ENCODE measurements at regions not wholly inside any gene's neighbourhood (a gene's known extent, or its start where the extent isn't known, plus 50 kb on each side); places are given as distances from the start of the nearest gene placed in this dataset.

GRCh38 chr12:111271674-111272418, 97.0 kb downstream of the PHETA1 start:
- H3K9me3 ChIP-seq: no peaks in the 10 kb centered on the region
- peaks cover 0 to 60% of the 10 kb centered on the region in 2 donors for H3K27me3 ChIP-seq
- H3K36me3 ChIP-seq: no peaks in the 10 kb centered on the region
- no peak for TF ChIP-seq POLR2A (IDR thresholded peaks at IDR 0.05)
- no peak for TF ChIP-seq POLR2AphosphoS5 (IDR thresholded peaks at IDR 0.05)
- TF ChIP-seq CTCF (IDR thresholded peaks at IDR 0.05): no peak
- no peak for DNase-seq (ENCODE audit: low spot score in 2 of 2)
- H3K4me1 ChIP-seq: no peaks in the 10 kb centered on the region
- H3K4me3 ChIP-seq: no peak overlapping the region
- intact Hi-C loops (cut with DNase I; ENCODE audit: low total_unique reads): no loop called here
- H3K27ac ChIP-seq: no peak overlapping the region

GRCh38 chr12:111270774-111271173, 98.1 kb downstream of the PHETA1 start:
- no peak for DNase-seq (ENCODE audit: low spot score in 2 of 2)
- intact Hi-C loops (cut with DNase I; ENCODE audit: low total_unique reads): no loop called here
- peaks cover 0 to 55% of the 10 kb centered on the region in 2 donors for H3K27me3 ChIP-seq

GRCh38 chr12:111270239-111270638, 98.7 kb downstream of the PHETA1 start:
- Histone ChIP-seq H3K36me3 (no peaks in the 10 kb centered on the region), H3K9me3 (no peaks in the 10 kb centered on the region), H3K4me3 (no peak overlapping the region), H3K27me3 (peaks cover 0 to 50% of the 10 kb centered on the region in 2 donors), H3K4me1 (no peaks in the 10 kb centered on the region), H3K27ac (no peak overlapping the region)
- no peak for TF ChIP-seq CTCF (IDR thresholded peaks at IDR 0.05)
- DNase-seq (ENCODE audit: low spot score in 2 of 2): no peak
- intact Hi-C loops (cut with DNase I; ENCODE audit: low total_unique reads): no loop called here

More at GRCh38 chr12:111270774-111271173, 98.1 kb downstream of the PHETA1 start:
- TF ChIP-seq POLR2A (IDR thresholded peaks at IDR 0.05): no peak
- H3K4me1 ChIP-seq: no peaks in the 10 kb centered on the region
- H3K36me3 ChIP-seq: no peaks in the 10 kb centered on the region
- H3K4me3 ChIP-seq: no peak overlapping the region
- H3K27ac ChIP-seq: no peak overlapping the region
- H3K9me3 ChIP-seq: no peaks in the 10 kb centered on the region

- H3K4me1 ChIP-seq: no peaks in the 10 kb centered on the region
- intact Hi-C loops (cut with DNase I; ENCODE audit: low total_unique reads): no loop called here
- TF ChIP-seq POLR2AphosphoS5 (IDR thresholded peaks at IDR 0.05) (no peak), POLR2A (IDR thresholded peaks at IDR 0.05) (no peak), CTCF (IDR thresholded peaks at IDR 0.05) (no peak)
- no peaks in the 10 kb centered on the region for H3K9me3 ChIP-seq
- DNase-seq (ENCODE audit: low spot score in 2 of 2): no peak
- H3K4me3 ChIP-seq: no peak overlapping the region
- H3K27ac ChIP-seq: no peak overlapping the region
- no peaks in the 10 kb centered on the region for H3K36me3 ChIP-seq
- H3K27me3 ChIP-seq: peaks cover 0 to 47% of the 10 kb centered on the region in 2 donors
Observed at GRCh38 chr12:111269718-111270117, 99.2 kb downstream of the PHETA1 start.

GRCh38 chr12:111268738-111269572, 99.9 kb downstream of the PHETA1 start:
- no peak overlapping the region for H3K27ac ChIP-seq
- H3K9me3 ChIP-seq: no peaks in the 10 kb centered on the region
- H3K4me3 ChIP-seq: no peak overlapping the region
- intact Hi-C loops (cut with DNase I; ENCODE audit: low total_unique reads): no loop called here
- no peak for TF ChIP-seq CTCF (IDR thresholded peaks at IDR 0.05)
- TF ChIP-seq POLR2AphosphoS5 (IDR thresholded peaks at IDR 0.05): no peak
- TF ChIP-seq POLR2A (IDR thresholded peaks at IDR 0.05): no peak
- H3K4me1 ChIP-seq: no peaks in the 10 kb centered on the region
- H3K27me3 ChIP-seq: peaks cover 0 to 40% of the 10 kb centered on the region in 2 donors
- no peaks in the 10 kb centered on the region for H3K36me3 ChIP-seq
- no peak for DNase-seq (ENCODE audit: low spot score in 2 of 2)

Data from breast epithelium (tissue), 4 donors.